Mucosa of gallbladder (tissue), 1 donor: ENCODE measurements at regions not wholly inside any gene's neighbourhood (a gene's known extent, or its start where the extent isn't known, plus 50 kb on each side); places are given as distances from the start of the nearest gene placed in this dataset.

Experiments used
- DNase-seq: peaks from one replicate; pipeline ENCODE4 v3.0.0-alpha.2; 2020; ENCODE audit warnings: low spot score
- donor health status: DM: no; HTN: no; CAD: no.

DNA sequence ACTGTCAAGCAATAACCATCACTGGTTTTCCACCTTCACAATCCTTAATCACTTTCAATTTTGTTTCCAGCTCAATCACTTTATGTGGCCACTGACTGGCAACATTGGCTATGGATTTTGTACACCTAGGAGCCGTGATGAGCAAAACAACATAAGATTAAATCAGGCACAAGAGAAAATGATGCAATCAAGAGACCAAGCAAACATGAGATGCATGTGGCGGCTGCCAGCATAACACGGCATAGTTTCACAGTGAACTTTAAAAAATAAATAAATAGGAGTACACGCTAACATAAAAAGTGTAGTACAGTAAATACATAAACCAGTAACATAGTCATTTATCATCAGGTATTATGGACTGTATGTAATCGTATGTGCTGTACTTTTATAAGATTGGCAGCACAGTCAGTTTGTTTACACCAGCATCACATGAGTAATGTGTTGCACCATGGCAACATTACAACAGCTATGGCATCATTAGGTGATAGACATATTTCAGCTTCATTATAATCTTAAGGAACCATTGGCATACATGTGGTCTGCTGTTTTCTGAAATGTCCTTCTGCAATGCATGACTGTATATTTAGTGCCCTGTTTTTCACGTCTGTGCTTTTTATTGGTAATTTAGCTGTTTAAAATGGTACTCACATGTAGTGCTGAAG is 83.3 kb upstream of the PRDM11 start:
- DNase-seq: no peak

GRCh38 chr11:45063669-45064068 is 82.8 kb upstream of the PRDM11 start:
- DNase-seq: no peak

GRCh38 chr11:45067966-45068365 is 78.5 kb upstream of the PRDM11 start:
- DNase-seq: no peak

DNA sequence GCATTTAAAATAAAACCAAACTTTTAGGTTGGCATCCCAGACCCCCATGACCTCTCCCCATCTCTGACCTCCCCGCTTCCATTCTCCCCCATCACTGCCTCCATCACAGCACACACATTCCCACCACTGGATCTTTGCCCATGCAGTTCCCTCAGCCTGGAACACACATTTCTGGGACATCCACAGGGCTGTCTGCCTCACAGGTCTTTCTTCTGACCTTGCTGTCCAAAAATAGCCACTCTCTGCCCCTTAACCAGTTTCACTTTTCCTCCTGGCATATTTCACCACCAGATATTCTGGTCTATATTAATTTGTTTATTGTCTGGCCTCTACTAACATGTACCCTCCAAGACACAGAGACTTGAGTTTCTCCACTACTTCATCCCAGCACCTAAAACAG is 75.2 kb upstream of the PRDM11 start:
- no peak for DNase-seq

DNA sequence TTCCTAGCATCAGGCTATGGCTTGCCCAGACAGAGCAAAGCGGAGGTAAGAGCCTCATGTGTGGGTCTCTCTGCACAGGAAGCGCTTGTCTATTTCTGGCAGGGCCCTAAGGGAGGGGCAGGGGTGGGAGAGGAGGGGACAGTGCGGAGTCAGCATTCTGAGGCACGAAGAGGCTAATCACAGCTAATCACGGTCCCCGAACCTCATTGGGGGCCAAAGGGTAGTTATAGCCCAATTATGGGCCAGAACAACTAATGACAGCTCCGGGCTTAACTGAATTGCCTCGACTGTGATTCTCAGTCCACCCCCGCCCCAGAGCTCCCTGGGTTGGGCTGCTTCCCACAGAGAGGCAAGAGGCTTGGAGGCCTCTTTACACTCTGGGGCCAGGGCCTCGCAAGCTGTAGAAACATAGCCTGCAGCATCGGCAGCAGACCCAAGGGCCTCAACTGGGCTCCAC is 72.7 kb upstream of the PRDM11 start:
- no peak for DNase-seq

- no peak for DNase-seq
Measured at GRCh38 chr11:45075519-45075918, 70.9 kb upstream of the PRDM11 start.

DNA sequence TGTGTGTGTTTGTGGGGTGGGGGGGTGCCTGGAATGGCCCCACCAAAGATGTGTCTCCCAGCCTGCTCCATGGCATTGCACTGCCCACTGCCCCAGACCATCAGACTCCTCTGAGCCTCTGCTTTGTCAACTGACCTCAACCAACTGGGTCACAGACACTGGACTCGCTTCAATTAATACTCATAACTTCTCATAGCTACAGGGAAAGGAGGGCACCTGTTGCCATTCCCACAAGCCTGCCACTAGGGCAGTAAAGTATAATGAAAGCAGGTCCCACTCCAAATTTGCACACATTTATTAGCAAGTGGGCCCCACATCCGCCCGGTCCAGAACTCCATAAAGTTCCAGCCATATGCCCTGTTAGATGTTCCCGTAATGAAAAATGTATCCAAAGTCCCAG is 70.5 kb upstream of the PRDM11 start:
- no peak for DNase-seq

DNA sequence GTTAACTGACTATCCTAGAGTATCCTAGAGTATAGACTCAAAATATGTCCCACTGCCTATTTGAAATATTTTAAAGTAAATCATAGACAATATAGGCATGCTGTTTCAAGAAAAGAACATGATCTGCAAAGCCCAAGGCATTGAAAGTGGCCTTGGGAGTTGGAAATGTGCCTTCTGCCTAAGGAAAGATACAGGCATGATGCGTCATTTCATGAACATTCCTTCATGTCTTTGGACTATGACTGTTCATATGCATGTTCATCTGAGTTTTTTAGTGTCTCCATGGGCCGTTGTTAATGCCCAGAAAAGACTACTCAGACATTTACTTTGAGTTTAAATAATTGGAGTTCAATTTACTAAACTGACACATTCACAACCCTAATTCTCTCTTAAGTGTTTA is 69.7 kb upstream of the PRDM11 start:
- no peak for DNase-seq

GRCh38 chr11:45078236-45079074 is 68.0 kb upstream of the PRDM11 start:
- DNase-seq: no peak

- no peak for DNase-seq
Measured at GRCh38 chr11:45079075-45079444, 67.4 kb upstream of the PRDM11 start.

GRCh38 chr11:45079567-45079942 is 66.9 kb upstream of the PRDM11 start:
- no peak for DNase-seq

GRCh38 chr11:45079943-45080719 is 66.3 kb upstream of the PRDM11 start:
- no peak for DNase-seq

DNA sequence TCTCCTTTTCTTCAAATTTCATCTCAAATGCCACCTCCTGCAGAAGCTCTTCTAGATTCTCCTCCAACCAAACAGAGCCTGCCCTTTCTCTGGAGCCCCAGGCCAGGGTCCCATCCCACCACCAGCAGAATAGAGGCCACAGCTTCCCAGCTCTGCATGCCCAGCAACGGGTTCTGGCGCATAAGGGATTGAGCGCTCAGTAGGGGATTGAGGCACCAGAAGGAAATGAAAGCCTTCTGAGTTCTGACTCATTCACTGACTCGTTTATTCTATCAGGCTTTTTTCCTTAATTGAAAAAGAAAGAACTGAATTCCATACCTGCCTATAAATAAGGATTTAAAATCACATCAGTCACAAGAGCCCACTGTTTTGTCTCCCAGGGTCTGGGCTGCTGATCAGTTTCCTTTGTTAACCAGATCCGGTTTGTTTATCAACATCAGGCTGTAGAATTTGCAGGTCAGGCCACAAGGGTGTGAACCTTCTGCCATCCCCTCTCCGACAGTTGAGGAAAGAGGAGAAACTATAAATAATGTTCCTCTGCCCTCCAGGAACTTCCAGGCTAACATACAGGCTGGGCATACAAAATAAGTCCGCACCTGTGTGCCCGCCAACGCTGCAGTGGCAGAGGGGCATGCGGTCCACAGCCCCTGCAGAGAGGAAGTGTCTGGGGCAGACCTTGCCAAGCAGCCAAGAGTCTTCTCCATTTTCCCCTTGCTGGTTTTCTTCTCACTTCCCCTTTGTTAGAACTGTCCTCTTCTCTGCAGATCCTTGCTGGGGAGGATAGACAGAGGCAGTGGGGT is 63.5 kb upstream of the PRDM11 start:
- no peak for DNase-seq

DNA sequence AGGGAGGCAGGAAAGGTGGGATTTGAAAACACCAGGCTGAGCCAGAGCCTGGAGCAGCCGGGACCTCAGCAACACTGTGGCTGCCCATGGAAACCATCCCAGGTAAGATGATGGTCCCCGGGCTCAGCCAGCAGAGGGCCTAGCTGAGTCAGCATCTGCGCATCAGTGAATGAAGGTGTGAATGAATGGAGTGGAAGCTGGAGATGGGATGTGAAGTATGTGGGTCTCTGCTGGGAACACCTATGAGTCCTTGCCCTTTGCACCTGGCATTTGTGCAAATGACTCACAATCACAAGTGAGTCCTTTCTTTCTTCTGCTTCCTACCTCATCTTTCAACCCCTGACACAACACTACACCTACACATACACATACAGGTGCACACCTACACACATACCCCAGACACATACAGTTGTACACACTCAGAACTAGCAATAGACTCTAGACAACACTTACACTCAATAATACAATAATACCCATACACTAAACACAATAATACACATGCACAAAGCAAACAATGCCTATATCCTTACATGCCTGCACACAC is 62.8 kb upstream of the PRDM11 start:
- DNase-seq: no peak

GRCh38 chr11:45085646-45086501 is 60.6 kb upstream of the PRDM11 start:
- DNase-seq: no peak

- DNase-seq: no peak
Measured at GRCh38 chr11:45086526-45086925, 59.9 kb upstream of the PRDM11 start.

- no peak for DNase-seq
Measured at GRCh38 chr11:45087086-45087899, 59.1 kb upstream of the PRDM11 start.

- DNase-seq: no peak
Measured at GRCh38 chr11:45087900-45088160, 58.6 kb upstream of the PRDM11 start.

- peak; percentile 73 for DNase-seq
Measured at GRCh38 chr11:45089251-45089650, 57.2 kb upstream of the PRDM11 start.
